Psoas muscle (tissue), 7 donors: ENCODE measurements at regions not wholly inside any gene's neighbourhood (a gene's known extent, or its start where the extent isn't known, plus 50 kb on each side); places are given as distances from the start of the nearest gene placed in this dataset.

ENCODE experiments used
- ATAC-seq, 4 donors: fragments of 200-7000 bp; cut with Tn5 transposase; one replicate each; pipeline ENCODE4 v1.9.1; 2020; ENCODE audit warnings: moderate library complexity in 3 of 4, mild to moderate bottlenecking in 2 of 4
- DNase-seq, 2 donors: peaks; one replicate each; pipeline ENCODE4 v3.0.0-alpha.2; 2020
- H3K27ac ChIP-seq: fragments of 200-600 bp; one replicate; pipeline ENCODE4 v1.8.0; 2022
- H3K27me3 ChIP-seq, 3 donors: fragments of 200-600 bp in 1 of 3; one replicate each; pipeline versions ENCODE4 v1.6.1 to v1.8.0; 2013 to 2022; ENCODE audit warnings: low read length in 2 of 3, mild to moderate bottlenecking in 2 of 3, moderate library complexity in 1 of 3; ENCODE audit not compliant: insufficient read depth in 3 of 3
- H3K36me3 ChIP-seq, 2 donors: fragments of 200-600 bp in 1 of 2; one replicate each; pipeline versions ENCODE4 v1.6.1 to v1.8.0; 2013 to 2022; ENCODE audit warnings: low read depth in 1 of 2, mild to moderate bottlenecking in 1 of 2, moderate library complexity in 1 of 2; ENCODE audit not compliant: insufficient read depth in 1 of 2
- H3K4me1 ChIP-seq: fragments of 200-600 bp; one replicate; pipeline ENCODE4 v1.8.0; 2022
- H3K4me3 ChIP-seq: fragments of 200-600 bp; one replicate; pipeline ENCODE4 v1.8.0; 2022; ENCODE audit warnings: mild to moderate bottlenecking
- H3K9me3 ChIP-seq: fragments of 200-600 bp; one replicate; pipeline ENCODE4 v1.8.0; 2022
- WGBS, 3 donors: extraction: QIAGEN DNeasy Blood & Tissue Kit; methylation state at CpG; one replicate each; pipeline versions ENCODE4 v1.1.6 to v1.1.7; 2013; 5-methylcytosine and 5-hydroxymethylcytosine counted together
- intact Hi-C, 2 donors: fragments of 100-400 bp; cut with DNase I; formaldehyde crosslinking; loops; one replicate each; pipeline versions ENCODE4 v1.11.0 to v1.14.2; 2022
- TF ChIP-seq, protein P1 (sequence below): fragments of 200-600 bp; IDR thresholded peaks from one replicate; pipeline ENCODE4 v1.8.0; 2022; ENCODE audit warnings: antibody characterized with exemption
- donor health status: healthy with polysubstance abuse.
- donor health status: DM: no; HTN: no; CAD: no; lungs with moderate emphysema.
- donor health status: Bipolar disorder and iron deficiency.
- donor health status: healthy.
- donor health status: DM: yes; HTN: yes; CAD: no.
- donor health status: DM: no; HTN: no; CAD: no.
- donor health status: DM: yes; HTN: yes; CAD: no.

DNA sequence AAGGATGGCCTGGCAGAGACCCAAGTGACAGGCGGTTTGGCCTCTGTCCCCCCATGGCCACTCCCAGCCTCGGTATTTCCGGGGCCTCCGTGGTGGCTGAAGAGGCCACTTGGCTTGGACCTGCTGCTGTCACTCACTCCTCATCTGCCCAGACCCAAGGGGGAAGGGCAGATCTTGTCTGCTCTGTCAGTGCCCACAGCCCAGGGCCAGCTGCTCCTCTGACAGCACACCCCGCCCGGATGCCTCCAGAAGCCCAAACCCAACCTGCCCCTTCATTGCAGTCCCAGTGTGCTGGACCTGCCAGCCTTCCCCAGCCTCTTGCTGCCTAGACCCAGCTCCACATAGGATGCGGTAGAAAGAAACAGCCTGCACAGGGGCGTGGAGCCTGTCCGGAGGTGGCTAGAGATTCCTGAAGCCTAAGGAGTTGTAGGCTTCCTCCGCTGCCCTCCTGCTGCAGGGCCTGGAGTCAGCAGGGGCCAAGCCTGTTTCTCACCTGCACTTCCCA, 52.0 kb downstream of the MAGEF1 start:
- ATAC-seq (peak; percentile 54 to 83 (median 80)), DNase-seq (peak; percentile 35 to 62)
- no peaks in the 10 kb centered on the region for H3K27me3 ChIP-seq
- H3K4me3 ChIP-seq, result no peak overlapping the region
- intact Hi-C loops, result loop anchor here in 1 of 2 donors (5.0 kb wide), 1 partner anchor 93 kb away; no protein-coding TSS in a partner anchor
- no peaks in the 10 kb centered on the region for H3K4me1 ChIP-seq
- TF ChIP-seq, protein P1, sequence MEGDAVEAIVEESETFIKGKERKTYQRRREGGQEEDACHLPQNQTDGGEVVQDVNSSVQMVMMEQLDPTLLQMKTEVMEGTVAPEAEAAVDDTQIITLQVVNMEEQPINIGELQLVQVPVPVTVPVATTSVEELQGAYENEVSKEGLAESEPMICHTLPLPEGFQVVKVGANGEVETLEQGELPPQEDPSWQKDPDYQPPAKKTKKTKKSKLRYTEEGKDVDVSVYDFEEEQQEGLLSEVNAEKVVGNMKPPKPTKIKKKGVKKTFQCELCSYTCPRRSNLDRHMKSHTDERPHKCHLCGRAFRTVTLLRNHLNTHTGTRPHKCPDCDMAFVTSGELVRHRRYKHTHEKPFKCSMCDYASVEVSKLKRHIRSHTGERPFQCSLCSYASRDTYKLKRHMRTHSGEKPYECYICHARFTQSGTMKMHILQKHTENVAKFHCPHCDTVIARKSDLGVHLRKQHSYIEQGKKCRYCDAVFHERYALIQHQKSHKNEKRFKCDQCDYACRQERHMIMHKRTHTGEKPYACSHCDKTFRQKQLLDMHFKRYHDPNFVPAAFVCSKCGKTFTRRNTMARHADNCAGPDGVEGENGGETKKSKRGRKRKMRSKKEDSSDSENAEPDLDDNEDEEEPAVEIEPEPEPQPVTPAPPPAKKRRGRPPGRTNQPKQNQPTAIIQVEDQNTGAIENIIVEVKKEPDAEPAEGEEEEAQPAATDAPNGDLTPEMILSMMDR, result no peak
- whole genome bisulfite sequencing, 3 donors, result 47 to 68% (median 54%) methylated on average over 6 to 10 of the region's 10 CpGs
- H3K27ac ChIP-seq, result no peak overlapping the region
- H3K9me3 ChIP-seq, result no peaks in the 10 kb centered on the region
- H3K36me3 ChIP-seq, result no peaks in the 10 kb centered on the region

DNA sequence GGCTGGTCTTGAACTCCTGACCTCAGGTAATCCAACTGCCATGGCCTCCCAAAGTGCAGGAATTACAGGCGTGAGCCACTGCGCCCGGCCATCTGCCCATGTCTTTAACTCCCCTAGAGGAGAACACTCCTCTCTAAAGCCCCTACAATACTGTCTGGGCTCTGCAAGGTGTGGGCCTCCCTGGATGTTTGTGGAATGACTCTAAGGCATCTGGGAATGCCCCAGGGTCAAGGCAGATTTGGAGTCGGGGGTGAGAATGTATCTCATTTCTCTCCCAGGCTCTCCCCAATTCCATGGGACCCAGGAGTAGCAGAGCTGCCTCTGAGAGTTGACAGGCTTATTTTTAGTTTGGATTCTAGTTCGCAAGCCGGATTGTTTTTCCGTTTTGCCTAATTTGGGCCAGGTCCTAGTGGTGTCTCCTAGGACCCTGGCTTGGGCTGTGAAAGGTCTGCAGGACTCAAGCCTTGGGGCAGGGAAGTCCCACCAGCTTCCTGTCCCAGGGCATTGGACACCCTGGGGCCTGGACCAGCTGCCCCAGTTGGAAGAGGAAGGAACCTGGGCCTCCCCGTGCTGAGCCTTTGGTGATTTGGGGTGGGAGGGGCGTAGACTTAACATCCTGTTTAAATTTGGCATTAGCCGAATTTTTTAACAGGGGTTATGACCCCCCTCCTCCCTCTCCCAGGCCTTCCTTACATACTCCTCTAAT, 53.5 kb downstream of the MAGEF1 start:
- ATAC-seq (peak in 1 of 4 donors; percentile 26), DNase-seq (no peak)
- Histone ChIP-seq H3K36me3 (no peaks in the 10 kb centered on the region), H3K4me3 (no peak overlapping the region), H3K9me3 (no peaks in the 10 kb centered on the region), H3K27me3 (no peaks in the 10 kb centered on the region), H3K27ac (no peak overlapping the region), H3K4me1 (no peaks in the 10 kb centered on the region)
- WGBS, 3 donors, result 48 to 57% (median 48%) methylated on average over 10 of the region's 10 CpGs
- intact Hi-C loops, result loop anchor here in 1 of 2 donors (5.0 kb wide), 1 partner anchor 91 kb away; no protein-coding TSS in a partner anchor
- TF ChIP-seq, protein P1, result no peak

DNA sequence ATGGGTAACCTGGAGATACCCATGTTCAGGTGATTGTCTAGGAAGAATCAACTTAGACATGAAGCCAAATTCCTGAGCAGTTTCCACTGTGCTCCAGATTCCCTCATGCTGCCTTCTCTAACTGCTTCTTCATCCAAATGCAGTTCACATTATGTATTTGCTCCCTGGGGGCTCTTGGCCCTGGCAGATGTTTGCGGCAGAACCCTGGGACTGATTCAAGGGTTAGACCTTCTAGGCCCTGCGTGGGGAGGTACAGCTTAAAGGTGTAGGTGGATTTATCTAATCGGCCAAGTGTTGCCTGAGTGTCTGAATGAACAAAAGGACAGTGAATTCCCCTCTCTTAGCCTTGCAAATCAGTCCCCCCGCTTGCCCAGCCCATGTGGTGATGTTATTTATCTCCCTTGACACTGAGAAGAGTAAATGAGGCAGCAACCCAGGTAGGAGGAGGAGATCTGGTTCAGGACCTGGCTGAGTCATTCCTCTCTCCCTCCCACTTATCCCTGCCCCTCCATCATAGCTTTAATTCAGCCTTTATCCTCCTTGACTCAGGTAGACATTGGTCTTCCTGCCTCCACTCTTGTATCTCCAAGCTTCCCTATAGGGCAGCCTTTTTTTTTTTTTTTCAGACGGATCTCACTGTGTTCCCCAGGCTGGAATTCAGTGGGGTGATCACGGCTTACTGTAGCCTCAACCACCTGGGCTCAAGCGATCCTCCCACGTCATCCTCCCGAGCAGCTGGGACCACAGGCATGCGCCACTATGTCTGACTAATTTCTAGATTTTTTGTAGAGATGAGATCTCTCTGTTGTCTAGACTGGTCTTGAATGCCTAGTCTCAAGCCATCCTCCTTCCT, 54.8 kb downstream of the MAGEF1 start:
- Histone ChIP-seq H3K4me1 (no peaks in the 10 kb centered on the region), H3K27ac (no peak overlapping the region)
- no peak for DNase-seq

DNA sequence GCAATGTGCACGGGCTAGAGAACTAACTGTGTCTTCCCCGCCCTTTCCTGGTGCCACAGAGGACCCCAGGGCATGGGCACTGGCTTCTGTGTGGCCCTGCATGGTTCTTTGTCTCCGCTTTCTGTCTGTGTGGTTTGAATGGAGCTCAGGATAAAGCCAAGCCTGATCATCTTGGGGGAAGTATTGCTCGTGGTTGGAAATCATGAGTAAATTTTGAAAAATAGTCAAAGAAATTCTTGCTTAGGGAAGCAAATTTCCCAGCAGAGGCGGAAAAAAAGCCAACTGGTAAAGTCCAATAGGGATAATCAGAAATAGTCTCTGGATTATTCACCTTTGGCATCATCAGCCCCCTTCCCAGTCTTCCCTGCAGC, 55.4 kb downstream of the MAGEF1 start:
- no peak for DNase-seq
- Histone ChIP-seq H3K4me3 (no peak overlapping the region), H3K27me3 (no peaks in the 10 kb centered on the region), H3K9me3 (no peaks in the 10 kb centered on the region), H3K27ac (no peak overlapping the region), H3K4me1 (no peaks in the 10 kb centered on the region), H3K36me3 (no peaks in the 10 kb centered on the region)
- 56 to 66% (median 57%) methylated on average over 5 of the region's 5 CpGs for WGBS, 3 donors
- intact Hi-C loops, result loop anchor here in 1 of 2 donors (5.0 kb wide), 1 partner anchor 89 kb away; no protein-coding TSS in a partner anchor
- TF ChIP-seq, protein P1, result no peak
- ATAC-seq, result no peak

More for the DNA sequence above, 54.8 kb downstream of the MAGEF1 start:
- Histone ChIP-seq H3K36me3 (no peaks in the 10 kb centered on the region), H3K9me3 (no peaks in the 10 kb centered on the region), H3K27me3 (no peaks in the 10 kb centered on the region), H3K4me3 (no peak overlapping the region)
- whole genome bisulfite sequencing, 3 donors, result 69 to 79% (median 75%) methylated on average over 10 of the region's 10 CpGs
- ATAC-seq, result no peak
- TF ChIP-seq, protein P1, result no peak
- intact Hi-C loops, result loop anchor here in 1 of 2 donors (5.0 kb wide), 1 partner anchor 90 kb away; no protein-coding TSS in a partner anchor
